OCI-LY7 (cell line): ENCODE measurements at regions not wholly inside any gene's neighbourhood (a gene's known extent, or its start where the extent isn't known, plus 50 kb on each side); places are given as distances from the start of the nearest gene placed in this dataset.

Experiments
- CTCF ChIP-seq: fragments of 200-600 bp; sonication (generic); conservative IDR thresholded peaks from 2 replicates; pipeline ENCODE4 v1.5.1; 2014; ENCODE audit warnings: mild to moderate bottlenecking, antibody characterized with exemption, low read length, moderate library complexity, mixed read lengths
- EZH2phosphoT487 ChIP-seq: fragments of 200-600 bp; sonication (generic); IDR thresholded peaks from 2 replicates; pipeline ENCODE4 v1.6.1; 2018; ENCODE audit warnings: low read depth, borderline replicate concordance, mild to moderate bottlenecking, mixed run types, antibody characterized with exemption, low read length, moderate library complexity, mixed read lengths

- TF ChIP-seq CTCF = no peak
- TF ChIP-seq EZH2phosphoT487 = no peak
These were observed 540.1 kb downstream of the VRK1 start for GRCh38 chr14:97337267-97337666.
